NCI-H748 treated with DMSO at 0.1 percent for 48 hours (cell line): ENCODE measurements at regions not wholly inside any gene's neighbourhood (a gene's known extent, or its start where the extent isn't known, plus 50 kb on each side); places are given as distances from the start of the nearest gene placed in this dataset.

Source experiments
- DNase-seq: peaks from one replicate; lab custom pipeline; 2025; lab: John Stamatoyannopoulos, UW

DNA sequence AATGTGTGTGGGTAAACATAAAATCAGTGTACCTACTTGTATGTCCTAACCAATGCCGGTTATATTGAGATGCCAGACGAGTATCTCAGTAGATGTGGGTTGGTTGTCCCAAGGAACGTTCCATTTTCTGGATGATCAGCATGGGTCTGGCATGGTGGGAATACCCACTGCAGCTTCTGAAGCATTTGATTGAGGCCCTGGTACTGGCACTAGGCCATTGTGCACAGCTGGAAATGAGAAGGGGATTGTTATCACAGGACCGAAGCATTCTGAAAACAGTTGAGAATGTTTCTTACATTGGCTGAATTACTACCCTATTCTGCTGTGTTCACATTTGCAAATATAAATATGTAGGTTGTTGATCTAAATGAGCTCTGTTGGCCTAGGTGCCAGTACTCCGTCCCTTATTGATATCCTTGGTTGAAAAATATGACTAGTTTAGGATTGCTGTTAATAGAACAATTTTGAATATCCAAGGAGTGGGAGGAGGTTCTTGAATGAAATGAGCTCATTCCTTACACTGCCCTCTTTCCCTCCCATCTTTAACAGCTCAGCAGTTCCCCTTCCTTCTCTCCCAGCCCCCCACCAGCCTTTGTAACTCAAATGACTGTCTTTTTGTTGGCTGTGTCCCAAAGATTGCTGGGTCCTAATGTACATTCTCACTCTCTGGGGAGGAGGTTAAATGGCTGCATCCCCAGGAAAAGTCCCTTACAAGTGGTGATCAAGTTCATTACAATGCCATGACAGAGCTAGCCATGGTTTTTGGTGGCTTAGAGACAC, 293.3 kb upstream of the TPM1 start:
- DNase-seq, result no peak

DNA sequence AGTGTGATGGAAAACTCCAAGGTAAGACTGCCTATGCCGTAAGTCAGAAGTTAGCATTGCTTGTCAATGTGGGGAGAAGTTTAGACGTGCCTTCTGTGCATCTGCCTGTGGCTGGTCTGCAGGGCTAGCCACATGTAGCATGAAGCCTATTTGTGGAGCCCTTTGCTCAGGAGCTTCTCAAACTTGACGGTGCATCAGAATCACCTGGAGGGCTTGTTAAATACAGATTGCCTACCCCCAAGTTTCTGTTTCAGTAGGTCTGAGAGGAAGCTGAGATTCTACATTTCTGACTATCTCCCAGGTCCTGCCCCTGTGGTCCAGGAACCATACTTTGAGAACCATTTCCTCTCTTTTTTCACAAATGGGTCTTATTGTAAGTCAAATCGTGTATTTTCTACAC, 292.1 kb upstream of the TPM1 start:
- no peak for DNase-seq

DNA sequence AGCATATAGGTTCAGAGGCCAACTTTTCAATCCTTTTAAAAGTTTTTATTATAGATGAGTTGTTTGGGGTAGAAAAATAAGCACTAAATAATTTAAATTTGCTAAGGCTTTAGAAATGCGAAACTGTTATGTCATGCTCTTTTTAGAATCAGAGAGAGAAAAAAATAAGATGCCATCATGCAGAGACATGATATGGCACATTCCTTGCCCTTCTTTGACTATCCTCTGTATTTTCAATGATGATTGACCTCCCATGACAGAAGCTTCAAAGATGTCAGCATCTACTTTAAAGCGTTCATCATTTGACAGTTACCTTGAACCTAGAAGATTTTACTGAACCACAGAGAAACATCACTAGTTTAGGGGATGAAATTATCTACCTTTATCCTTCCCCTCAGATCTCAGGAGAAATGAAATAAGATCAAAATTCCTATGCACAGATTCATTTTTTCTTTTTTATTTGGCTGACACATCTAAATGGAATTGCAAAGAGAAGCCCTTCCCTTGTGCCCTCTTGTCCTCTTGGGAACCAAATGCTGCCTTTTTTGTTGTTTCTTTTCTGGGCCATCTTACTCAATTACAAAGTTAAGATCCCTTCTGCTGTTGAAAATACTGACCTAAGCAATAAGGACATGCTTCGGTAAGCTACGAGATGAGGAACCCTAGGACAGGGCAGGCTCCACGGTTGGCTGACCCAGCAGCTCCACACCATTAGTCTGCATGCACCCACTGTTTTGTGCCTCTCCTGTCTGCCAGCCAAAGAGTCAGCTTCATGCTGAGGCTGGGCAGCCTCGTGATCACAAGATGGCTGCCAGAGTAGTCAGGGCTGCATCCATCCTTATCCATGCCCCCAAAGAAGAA, 289.7 kb upstream of the TPM1 start:
- no peak for DNase-seq

DNA sequence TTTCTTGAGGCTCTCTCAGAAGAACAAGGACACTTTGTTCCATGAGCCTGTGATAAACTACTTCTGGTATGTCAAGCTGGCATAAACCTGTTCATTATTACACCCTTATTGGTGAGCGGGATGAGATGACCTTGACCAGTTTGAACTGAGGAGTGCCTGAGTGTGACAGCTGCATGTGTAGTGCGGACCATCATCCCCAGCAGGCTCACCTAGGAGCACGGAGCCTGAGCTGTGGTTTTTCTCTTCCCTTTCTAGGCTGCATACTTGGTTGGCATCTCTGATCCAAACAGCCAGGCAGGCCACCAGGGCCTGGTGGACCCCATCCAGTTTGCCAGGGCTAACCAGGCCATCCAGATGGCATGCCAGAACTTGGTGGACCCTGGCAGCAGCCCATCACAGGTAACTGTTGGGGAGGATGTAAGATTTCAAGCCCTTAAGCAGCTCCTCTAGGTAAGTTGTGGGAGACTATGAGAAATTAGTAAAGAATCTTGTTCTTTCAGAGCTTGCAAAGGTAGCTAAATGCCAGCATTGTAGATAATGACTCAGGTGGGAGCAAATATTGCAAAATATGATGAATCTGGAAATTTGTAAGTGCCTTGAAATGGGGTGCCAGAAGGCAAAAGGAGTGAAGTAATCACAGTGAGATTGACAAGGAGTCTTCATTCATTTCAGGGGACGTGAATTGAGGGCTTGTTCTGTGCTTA, 288.9 kb upstream of the TPM1 start:
- no peak for DNase-seq

DNA sequence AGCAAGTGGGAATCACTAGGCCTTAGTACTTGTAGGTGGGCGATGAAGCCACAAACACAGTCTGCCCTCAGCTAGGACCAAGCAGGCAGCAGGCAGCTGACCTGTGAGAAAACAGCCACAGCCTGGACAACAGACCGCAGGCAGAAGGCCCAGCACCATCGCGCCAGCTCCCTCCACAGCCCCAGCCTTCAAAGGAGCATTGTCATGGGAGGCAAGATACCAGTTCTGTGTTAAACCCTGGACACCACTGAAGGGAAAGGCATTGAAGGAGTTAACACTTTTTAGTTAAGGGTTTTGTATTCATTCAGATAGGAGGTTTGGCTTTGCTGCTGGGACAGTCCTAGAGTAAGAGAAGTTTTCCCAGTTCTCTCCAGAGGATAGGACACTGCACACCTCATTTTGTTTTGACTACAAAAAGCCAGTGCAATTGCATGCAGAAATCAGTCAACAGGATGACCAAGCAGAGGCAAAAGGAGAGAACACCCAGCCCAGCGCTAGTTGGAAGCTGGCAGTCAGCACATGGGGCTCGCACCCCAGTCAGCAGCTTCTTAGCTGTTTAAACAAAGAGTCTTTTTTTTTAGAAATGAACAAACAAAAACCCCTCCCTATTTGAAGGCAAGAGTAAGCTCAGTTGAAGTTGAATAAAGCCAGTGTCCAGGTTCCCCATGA, 286.1 kb upstream of the TPM1 start:
- no peak for DNase-seq

DNA sequence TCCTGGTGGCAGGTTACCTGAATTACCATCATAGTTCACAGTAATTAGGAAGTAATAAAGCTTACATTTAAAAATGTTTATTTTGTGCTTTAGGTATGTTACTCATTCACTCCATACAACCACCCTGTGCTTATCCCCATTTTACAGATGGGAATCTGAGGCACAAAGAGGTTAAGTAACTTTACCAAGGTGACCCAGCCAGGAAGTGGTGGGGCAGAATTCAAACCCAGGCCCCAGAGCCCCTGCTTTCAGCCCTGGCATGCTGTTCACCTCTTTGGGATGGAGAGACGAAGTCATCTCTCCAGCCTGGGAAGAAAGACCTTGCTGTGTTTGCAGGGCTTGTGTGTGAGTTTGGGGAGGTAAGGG, 285.6 kb upstream of the TPM1 start:
- no peak for DNase-seq

DNA sequence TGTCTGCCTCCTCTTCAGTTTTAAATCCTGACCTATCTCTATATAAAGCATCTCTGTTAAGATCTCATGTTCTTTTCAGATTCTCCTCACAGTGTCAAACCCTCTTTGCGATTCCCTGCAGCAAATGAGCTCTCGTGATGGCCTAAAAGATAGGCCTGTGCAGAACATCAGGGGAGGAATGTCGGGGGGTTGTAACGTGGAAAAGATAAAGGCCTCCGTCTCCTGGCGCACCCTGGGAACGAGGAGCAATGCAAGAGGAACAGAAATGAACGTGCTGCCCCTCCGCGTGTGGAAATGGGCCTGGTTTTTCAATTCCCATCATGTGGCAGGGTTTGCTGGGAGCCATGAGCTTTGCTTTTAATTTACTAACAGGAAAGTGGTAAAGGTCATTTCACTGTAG, 285.0 kb upstream of the TPM1 start:
- no peak for DNase-seq

DNA sequence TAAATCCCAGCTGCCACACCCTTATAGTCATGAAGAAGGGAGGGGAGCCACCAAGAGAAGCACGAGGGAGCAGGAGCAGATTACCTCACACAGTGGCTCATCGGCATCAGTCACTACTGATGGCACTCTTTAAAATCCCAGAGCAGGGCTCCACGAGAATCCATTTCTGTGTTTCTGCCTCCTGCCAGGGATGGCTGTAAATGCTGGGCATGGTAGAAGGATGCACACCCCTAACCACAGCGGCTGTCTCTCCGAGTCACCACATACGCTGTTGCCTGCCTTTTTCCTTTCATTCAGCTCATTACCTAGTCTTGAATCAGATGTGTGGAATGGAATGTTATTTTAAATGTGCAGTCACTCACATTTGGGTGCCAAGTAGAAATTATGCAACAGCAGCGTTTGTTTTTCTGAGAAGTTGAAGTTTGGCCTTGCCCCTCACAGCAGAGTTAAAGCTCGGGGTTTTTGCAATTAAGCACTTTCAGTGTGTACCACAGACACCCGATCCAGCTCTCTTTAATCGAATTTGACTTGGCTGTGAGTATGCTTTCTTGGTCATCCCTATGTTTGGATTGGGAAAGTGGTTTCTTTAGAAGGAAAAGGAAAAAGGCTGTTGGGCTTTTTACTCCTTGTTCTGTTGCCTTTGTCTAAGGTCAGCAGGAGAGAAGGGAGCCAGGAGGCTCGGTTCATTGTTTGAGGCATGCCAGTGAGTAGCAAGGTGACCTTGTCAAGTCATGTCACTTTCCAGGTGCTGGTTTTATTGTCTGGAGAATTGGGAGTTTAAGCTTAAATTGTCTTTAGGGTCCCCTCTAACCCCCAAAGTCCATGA, 284.2 kb upstream of the TPM1 start:
- DNase-seq, result no peak

DNA sequence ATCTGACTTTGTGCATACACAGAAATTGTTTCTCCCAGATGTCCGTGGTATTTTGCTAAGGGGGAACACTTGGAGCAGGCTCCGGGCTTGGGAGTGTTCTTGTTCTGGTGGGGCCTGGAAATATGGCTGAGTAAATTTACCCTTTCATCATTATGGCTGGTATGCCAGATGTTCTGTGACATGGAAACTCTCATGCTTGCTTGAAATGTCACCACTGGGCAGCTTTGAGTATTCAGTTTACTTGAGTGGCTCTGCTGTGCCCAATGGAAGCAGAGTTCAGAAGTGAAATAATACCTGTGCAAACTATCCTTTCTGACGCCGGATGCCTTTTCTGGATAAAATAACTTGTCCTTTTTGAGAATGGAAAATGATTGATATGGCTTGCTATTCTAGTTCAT, 283.6 kb upstream of the TPM1 start:
- DNase-seq, result no peak

DNA sequence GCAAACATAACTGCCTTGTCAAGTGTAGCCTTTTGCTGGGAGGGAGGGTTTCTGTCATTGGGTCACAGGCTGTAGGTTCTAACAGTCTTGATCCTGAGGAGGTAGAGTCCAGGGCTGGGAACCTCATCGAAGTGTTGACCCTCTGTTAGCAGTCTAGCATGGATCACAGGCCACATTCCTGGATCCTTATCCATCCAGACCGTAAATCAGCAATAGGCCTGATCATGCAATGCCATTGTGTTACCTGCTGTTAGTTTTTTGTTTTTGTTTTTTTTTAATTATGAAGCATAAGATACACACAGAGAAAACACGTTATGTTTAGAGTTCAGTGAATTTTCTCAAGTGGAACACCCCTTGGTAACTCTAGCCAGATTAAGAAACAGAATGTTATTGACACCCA, 282.0 kb upstream of the TPM1 start:
- DNase-seq, result no peak

DNA sequence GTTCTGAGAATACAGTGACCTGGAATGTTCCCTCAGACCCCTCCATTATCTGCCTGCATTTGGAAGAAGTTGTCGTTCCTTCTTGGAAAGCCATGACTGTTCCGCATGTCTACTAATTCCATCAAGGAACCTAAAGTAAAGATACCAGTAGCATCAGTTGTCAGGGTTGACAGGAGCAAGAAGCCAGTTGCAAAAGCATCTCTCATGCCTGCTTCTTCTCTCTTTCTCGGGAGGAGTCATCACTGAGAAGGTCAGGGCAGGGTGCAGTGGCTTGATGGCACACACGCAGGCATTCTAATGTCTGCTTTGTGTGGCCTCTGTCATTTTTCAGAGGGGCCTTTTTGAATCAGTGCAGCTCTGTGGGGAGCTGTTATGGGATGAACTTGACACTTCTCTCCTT, 276.6 kb upstream of the TPM1 start:
- no peak for DNase-seq

DNA sequence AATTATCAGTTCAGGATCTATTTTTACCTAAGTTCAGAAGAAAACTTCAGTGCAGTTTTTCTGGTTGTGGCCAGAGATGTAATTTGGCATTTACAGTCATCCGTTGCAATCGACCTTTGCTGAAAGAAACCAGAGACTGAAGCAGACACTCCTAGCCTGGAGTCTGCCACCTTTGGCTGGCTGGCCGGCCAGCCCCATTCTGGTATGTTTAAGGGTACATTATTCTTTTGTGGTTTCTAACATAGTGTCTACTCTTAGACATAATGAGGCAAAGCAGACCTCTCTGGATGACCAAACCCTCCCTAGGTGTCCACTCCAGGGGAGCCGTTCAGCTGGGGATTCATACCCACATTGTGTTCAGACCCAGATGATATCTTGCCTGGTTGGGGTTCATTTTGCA, 275.9 kb upstream of the TPM1 start:
- no peak for DNase-seq

DNA sequence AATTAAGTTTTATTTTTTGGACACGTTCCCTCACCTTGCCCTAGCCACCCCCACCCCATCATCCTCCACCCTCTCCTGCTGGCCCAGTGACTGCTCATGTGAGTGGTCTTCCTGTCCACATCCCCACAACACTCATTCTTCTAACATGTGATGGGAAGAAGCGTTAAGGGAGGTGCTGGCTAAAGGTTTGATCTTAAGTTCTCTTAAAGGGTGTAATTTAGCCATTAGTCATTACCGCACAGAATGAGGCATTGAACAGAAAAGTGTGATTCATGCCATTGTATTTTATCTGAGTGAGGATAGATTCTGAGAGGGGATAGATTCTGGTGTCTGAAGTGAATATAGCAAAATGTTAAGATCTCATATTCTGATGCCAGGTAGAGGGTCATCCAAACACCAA, 272.9 kb upstream of the TPM1 start:
- DNase-seq, result no peak

DNA sequence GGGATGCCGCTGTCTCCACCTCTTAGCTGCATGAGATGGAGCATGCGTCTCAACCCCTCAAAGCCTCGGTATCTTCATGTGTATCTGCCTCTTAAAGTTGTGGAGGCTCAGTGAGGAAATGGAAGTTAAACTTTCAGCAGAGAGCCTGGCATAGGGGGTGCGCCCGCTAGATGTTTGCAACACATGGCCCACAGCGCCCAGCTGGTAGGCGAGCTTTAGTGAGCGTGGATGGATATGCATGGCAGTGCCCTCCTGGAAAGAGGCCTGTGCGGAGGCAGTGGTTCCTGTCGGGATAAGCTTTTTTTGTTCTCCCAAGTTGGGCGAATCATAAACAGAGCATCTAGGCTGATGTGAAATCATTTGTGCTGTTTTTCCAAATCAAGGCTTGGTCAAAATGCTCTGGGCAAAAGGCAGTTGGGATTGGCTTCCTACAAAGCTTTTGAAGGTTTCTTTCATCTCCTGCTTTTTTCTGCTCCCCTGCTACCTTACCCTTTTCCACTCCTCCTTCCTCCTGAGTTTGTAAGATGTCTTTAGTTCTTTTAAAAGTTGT, 272.4 kb upstream of the TPM1 start:
- DNase-seq, result no peak

DNA sequence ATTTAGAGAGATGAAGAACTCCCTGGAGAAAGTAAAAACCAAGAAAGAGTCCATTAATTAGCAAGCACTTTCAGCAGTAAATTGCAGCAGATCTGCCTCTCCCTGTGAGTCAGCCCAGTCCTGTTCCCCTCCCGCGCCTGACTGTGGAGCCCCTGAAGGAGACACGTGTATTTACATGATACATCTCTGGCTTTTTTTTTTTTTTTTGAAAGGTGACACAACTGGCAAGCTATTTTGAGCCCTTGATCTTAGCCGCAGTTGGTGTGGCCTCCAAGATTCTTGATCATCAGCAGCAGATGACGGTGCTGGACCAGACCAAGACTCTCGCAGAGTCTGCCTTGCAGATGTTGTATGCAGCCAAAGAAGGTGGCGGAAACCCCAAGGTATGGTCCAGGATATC, 271.8 kb upstream of the TPM1 start:
- no peak for DNase-seq

DNA sequence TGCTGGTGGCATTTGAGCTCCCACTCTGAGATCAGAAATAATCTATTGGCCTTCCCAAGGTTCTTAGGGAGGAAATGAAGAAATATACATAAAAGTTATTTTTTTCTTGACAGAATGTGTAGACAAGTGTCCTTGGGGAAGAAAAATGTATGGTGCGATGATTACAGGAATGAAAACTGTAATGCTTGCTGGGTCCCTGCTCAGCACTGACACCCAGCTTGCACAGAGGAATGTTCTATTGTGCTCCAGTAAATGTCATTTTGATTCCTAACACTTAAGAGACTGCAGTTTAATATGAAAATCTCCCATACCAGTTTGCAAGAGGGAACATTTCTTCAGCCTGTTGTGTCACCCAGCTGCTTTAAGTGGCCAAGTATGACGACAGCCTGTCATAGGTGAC, 271.3 kb upstream of the TPM1 start:
- DNase-seq, result no peak

DNA sequence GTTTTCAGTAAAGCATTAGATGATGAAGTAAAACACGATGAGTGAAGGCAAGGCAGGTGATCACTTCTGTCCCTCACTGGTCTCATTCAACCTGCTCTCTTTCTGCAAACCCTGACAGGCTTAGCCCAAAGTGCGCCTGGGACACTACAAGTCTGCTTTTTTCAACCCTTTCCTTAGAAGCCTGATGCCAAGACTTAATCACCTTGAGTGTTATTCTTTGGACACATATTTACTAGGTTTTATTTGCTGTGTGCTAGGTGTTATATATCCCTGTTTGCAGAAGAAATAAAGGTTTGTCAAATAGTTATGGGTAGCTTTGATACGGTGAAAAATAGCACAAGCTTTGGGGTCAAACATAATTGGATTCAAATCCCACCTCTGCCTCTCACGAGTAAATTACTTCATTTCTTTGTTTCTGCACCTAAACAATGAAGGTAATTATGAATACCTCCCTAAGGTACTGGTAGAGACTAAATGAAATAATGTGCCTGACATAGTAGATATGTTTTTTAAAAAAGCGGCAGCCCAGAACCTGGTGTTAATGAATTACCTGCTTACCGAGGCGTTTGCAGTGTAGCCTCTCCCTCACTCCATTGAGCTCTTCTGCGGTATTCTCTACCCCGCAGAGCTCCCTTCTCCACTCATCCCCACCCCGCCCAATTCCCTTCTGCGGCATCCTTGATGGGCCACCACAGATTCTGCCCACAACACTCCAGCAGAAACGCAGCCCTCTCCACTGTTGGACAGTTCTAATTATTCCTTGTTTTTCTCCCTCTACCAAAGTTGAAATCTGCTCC, 269.0 kb upstream of the TPM1 start:
- DNase-seq, result no peak

DNA sequence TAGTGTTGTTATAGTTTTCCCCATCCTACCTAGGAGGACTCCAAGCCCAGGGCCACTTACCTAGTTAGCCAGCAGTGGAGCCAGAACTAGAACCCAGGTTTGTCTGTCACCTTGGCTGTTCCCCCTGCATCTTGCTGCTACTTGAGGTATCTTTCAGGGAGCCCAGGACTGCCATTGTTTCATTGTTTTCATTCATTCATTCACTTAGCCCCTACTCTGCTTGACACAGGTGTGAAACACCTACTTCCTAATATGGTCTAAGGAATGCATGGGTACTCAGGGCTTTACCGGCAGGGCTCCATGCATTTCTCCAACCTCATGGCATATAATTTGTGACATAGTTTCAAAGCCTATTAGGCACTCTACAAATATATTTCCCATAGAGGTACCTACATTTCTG, 266.6 kb upstream of the TPM1 start:
- no peak for DNase-seq

DNA sequence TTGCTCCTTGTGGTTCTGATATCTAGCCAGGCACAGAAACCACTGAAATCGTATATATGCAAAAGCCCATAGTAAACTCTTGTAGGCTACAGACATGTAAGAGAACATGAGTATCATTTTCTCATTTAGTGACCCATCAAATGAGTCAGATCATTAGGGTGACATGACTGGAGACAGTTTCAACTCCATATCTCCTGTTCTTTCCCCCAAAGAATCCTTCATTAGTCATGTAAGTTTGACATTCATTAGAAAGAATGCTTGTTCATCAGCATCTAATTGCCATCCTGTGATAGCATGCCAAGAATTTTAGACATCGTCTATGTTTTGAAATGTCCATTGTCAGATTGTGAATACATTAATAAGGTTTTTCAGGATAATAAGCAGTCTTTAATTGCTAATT, 264.9 kb upstream of the TPM1 start:
- no peak for DNase-seq

DNA sequence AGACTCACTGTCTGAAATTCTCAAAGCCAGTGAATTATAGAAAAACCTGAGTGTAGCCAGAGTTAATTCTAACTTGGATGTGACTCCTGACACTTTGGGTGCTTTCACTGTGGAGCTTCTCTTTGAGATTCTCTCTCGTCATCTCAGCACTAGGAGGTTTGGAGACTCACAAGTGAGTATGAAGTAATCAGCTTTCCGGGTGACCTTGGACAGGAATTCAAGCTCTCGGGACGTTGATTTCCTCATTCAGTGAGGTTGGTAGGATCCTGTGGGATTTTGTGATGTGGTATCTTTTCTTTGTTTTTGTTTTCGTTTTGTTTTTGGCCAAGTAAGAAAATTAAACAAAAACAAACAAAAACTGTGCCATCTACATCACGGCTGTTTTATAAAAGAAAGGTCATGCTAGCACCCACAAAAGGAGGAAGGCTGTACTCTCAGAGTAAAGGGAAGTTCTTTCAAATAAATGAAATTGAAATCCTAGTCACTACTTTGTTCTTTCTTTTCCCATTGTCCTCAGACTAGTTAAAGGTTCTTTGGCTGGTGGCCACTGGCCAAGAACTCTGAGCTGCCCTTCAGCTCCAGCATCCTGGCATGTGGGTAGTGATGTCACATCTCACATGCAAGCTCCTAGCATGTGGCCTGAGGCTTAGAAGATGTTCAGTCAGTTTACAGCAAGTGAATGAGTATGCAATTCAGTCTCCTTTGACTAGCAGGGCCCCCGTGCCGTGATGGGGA, 263.3 kb upstream of the TPM1 start:
- no peak for DNase-seq
